ENCODE measurements at regions not wholly inside any gene's neighbourhood (a gene's known extent, or its start where the extent isn't known, plus 50 kb on each side); places are given as distances from the start of the nearest gene placed in this dataset.
"Not testable (repeated sequence)": the region's sequence is repeated elsewhere in the genome, so short reads cannot be mapped to it uniquely, and the experiment has no call there.

DNA sequence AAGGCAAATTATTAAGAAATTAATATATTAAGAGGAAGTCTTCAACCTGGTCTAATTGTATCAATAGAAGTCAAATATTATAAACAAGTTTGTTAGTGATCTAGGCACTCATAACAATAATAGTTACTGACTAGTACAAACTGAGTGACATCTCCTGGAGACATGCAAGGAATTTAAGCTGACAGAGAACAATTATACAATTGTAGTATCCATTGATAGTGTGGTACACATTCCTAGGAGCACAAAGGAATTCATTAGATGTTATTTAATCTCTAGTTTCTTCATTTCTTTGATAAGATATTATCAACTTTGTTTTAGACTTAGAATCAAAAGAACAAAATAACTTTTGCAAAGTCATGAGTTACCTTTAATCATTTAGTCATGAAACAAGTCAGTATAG is 1048.6 kb downstream of the PCDH7 start:
- no peak for DNase-seq (ENCODE audit: low read depth)

DNA sequence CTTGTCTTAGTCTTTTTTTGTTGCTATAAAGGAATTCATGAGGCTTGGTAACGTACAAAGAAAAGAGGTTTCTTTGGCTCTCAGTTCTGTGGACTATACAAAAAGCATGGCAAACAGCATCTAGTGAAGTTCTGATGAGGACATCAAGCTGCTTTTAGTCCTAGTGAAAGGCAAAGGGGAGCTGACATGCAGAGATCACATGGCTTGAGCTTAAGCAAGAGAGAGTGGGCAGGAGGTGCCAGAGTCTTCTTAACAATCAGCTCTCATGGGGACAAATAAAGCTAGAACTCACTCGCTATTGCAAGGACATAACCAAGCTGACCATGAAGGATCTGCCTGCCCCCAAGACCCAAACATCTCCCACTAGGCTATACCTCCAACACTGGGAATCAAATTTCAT is 1063.1 kb downstream of the PCDH7 start:
- no peak for DNase-seq (ENCODE audit: low read depth)

DNA sequence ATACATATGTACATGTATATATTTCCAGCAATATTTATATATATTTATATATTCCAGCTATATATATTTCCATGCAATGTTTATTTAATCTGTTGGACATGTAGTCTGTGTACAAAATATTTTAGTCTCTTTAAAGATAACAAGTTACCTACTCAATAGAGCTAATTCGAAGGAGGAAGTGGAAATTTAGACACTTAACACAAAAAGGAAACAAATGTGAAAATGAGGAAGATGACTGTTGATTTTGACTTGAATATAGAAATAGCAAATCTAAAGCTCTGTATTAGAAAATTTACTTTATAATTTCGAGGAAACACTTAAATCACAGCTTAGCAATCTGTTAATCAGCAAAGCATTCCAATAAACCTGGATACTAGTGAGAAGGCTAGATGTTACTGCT is 1064.4 kb downstream of the PCDH7 start:
- DNase-seq (ENCODE audit: low read depth) = no peak

DNA sequence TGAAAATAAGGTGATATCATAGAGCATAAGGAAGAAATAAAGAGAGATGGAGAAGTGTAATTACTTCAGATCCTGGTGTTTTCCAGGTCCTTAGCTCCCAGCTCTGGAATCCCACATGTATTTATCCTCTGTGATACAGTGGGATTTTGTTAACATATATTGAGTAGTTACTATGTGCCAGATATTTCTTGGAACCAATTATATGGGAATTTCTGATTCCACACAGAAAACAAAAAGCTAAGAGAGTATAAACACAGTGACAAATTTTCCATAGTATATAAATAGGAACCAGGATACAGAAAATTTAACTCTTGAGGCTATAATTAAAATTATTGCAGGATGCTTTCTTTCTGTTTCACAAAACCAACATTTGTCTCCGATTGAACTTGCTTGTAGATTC is 1067.5 kb downstream of the PCDH7 start:
- no peak for DNase-seq (ENCODE audit: low read depth)

DNA sequence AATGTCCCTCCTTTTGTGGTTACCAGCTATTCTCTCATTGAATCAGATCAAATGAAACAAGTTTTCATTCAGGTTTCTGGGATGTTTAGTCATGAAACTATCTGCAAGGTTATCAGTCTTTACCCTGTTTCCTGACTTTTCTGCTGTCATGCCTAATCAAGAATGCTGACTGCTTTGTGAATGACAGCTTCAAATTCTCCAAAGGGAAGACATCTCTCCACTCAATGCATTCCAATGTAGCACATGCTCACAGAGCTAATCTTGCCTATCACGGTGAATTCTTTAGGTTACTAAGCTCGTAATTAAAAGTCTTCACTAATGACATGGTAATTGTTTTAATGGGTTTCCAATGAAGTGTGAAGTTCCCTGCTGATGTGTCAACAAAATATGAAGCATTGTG is 1068.5 kb downstream of the PCDH7 start:
- no peak for DNase-seq (ENCODE audit: low read depth)

DNA sequence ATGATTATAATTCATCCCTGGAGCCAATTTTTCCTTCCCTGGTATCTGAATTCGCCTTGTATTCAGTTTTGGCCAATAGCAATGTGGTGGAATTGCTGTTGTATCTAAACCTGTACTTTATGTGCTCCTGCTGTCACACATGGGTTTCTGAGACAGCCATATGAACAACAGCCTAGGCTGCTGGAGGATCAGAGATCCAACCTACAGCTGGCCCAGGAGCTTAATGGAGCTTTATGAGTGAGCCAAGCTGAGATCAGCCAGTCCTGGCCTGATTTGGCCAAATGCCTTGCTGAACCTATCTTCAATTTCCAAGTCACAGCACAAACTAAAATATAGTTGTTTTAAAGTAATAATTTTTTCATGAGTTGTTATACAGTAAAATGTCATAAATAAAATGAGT is 1071.5 kb downstream of the PCDH7 start:
- DNase-seq (ENCODE audit: low read depth) = no peak

DNA sequence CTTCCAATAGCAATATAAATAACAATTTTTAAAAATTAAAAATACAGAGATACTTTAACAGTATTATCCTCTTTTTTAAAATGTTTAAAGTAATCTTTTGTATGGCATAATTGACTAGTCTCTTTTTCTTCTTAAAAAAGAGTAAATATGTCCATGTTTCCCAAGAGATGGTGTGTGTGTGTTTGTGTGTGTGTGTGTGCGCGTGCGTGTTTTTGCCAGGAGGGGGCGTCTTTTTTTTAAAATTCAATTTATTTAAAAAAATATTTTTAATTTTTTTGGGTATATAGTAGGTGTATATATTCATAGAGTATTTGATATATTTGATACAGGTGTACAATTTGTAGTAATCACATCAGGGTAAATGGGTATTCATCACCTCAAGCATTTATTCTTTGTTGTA is 1073.7 kb downstream of the PCDH7 start:
- no peak for DNase-seq (ENCODE audit: low read depth)

DNA sequence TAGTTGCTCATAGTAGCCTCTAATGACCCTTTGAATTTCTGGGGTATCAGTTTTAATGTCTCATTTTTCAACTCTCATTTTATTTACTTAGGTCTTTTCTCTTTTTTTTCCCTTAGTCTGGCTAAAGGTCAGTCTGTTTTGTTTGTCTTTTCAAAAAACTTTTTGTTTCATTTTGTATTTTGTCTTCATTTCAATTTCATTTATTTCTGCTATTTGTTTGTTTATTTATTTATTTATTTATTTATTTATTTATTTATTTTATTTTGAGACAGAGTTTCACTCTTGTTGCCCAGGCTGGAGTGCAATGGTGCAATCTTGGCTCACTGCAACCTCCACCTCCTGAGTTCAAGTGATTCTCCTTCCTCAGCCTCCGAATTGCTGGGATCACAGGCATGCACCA is 1076.9 kb downstream of the PCDH7 start:
- not testable (repeated sequence) for DNase-seq (ENCODE audit: low read depth)

DNA sequence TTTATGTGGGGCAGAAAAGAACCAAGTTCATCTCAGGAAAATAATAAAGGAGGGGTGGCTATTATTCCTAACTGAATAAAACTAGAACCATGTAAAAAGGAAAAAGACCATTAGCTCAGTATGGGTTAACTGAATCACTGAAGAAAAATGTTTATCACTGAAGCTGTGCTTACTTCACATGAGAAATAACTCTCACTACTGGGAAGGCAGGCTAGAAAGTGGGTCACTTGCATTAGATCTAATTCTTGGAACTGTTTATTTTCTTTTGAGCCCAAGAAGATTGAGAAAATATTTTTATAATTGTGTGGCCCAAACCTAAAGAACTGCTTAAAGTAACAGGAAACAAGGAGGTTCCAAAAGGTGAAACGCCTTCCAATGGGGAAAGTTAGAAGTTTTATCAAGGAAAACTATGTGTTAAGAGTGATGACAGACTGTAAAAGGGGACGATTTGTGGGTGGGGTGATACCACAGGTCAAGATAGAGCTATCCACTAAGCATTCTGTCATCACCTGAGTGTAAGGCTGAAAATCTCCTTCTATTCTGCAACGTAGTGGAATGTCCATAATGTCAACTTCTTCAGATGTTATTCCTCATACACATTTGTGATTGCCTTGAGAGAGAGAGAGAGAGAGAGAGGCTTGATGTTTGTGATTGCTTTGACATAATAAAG is 1083.5 kb downstream of the PCDH7 start:
- no peak for DNase-seq (ENCODE audit: low read depth)

DNA sequence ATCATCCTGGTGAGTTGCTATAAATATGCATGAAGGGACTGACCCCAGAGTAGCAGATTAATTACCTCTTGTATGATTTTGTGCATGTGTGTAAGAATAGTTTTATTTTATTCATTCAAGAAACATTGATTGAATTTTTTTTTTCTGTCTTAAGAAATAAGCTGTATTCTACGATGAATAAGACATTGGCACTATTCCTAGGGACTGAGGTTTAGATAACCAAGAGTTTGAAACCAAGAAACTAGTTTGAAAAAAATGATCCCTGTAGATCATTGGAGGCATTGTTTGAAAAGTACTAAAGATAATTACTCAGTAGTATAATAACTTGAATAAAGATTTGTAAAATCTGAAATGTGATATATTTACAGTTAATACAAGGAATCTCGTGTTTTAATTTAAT is 1086.9 kb downstream of the PCDH7 start:
- DNase-seq (ENCODE audit: low read depth) = no peak

DNA sequence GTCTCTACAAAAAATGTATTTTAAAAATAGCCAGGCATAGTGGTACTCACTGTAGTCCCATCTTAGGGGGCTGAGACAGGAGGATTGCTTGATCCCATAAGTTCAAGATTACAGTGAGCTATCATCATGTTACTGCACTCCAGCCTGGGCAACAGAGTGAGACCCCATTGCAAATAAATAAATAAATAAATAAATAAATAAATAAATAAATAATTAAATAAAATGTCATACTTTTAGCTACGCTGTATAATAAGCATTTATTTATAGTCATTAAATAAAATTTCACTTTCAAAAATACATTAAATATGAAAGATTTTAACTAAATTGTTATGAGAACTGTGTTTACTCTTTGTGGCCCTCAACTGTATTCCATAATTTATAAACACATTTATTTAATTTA is 1124.2 kb downstream of the PCDH7 start:
- no peak for DNase-seq (ENCODE audit: low read depth)

DNA sequence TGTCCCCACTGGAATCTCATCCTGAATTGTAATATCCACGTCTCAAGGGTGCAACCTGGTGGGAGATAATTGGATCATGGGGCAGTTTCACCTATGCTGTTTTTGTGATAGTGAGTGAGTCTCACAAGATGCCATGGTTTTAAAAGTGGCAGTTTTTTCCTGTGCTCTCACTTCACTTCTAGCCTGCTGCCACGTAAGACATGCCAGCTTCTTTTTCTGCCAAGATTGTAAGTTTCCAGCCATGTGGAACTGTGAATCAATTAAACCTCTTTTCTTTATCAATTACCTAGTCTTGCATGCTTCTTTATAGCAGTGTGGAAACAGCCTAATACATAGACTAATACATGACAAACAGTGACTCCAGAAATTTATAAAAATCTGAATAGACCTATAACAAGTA is 1131.8 kb downstream of the PCDH7 start:
- no peak for DNase-seq (ENCODE audit: low read depth)

DNA sequence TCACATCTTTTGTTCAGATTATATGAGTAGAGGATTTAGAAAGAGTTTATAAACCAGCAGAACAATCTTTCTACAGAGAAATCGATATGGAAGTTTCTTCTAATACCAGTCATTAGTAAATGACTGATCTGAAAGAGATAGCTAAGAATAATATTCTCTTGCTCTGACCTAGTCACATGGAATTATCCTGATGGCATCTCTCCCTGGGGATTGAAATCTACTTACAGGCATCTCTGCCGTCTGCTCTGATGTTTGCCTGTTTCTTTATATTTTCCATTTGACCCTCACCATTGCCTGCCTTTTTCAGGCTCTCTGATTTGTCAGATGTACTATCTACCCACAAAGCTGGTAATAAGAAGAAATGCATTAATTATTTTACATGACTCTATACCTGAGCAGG is 1157.3 kb downstream of the PCDH7 start:
- no peak for DNase-seq (ENCODE audit: low read depth)

DNA sequence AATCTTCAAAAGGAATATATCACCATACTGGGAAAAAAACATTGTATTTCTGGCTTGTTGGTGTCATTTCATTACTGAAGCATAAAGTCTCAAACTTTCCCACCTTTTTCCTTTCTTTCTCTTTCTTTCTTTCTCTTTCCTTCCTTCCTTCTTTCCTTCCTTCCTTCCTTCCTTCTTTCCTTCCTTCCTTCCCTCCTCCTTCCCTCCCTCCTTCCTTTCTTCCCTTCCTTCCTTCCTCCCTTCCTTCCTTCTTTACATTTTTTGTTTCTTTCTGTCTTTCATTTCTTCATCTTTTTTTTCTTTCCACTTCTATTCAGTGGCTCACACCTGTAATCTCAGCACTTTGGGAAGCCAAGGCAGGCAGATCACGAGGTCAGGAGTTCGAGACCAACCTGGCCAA is 1160.7 kb downstream of the PCDH7 start:
- not testable (repeated sequence) for DNase-seq (ENCODE audit: low read depth)

DNA sequence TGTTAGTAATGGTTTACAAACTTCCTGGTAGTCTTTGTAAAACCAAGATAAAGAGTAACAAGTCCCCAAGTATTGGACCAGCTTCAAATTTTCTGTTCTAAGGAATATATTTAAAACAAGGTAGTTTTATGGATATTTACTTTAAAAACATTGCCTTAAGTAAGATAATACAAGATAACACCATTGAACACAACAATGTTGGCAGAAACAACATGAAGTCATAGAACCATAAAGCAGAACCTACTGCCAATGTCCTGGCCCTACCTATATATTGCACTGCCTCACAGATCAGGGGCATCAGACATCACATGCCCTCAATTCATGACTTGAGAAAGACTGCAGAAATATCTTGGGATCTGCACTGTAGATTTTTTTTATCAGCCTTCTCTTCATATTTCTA is 1176.2 kb downstream of the PCDH7 start:
- DNase-seq (ENCODE audit: low read depth) = no peak

DNA sequence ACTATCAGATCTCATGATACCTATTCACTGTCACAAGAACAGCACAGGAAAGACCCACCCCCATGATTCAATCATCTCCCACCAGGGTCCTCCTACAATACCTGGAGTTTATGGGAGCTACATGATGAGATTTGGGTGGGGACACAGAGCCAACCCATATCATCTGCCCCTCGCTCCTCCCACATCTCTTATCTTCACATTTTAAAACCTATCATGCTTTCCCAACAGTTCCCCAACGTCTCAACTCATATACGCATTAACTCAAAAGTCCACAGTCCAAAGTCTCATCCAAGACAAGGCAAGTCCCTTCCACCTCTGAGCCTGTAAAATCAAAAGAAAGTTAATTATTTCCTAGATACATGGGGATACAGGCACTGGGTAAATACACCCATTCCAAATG is 1185.2 kb downstream of the PCDH7 start:
- no peak for DNase-seq (ENCODE audit: low read depth)

DNA sequence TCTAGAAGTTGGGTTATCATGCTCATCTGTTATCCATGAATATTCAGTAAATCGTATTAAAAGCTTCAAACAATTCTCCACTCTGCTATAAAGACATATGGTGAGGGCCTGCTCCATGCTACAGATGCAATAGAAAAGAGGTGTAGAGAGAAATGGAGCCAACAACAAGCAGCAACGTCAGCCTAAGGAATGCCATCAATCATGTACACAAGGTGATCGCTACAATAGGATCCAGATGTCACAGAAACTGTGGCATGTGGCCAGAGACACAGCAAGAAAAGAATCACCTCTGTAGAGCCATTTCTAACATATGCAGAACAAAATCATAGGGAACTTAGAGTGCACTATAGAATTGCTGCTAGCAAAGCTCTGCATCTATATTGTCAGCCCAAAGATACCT is 1188.1 kb downstream of the PCDH7 start:
- DNase-seq (ENCODE audit: low read depth) = no peak

DNA sequence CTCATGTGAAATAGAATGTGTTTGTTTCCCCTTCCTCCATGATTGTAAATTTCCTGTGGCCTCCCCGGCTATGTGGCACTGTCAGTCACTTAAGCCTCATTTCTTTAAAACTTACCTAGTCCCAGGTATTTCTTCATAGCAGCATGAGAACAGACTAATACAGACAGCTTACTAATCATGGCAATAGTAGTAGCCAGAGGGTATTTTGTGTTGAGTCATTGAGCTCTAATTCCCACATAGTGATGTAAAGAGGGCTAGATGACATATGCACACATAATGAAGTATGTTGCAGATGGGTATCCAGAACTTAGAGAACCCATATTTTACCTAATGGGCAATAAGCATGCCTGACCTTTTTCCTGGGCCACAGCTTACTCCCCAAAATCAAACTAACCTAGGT is 1197.2 kb downstream of the PCDH7 start:
- DNase-seq (ENCODE audit: low read depth) = no peak

DNA sequence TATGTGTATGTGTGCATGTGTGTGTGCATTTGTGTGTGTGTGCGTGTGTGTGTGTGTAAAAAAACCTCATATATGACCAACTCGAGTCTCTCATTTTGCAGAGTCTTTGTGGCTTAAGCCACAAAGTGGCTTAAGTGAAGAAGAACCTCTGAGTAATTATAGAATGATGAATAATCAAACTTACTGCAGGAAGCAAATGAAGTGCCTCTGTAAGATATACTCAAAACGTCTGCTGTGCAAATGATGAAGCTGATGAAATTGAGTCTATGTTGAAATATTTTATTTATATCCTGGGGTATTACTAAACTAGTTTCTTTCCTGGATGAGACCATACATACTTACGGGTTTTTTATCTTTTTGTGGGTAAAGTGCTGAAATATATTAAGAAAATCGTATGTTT is 1198.7 kb downstream of the PCDH7 start:
- DNase-seq (ENCODE audit: low read depth) = peak; percentile 50

DNA sequence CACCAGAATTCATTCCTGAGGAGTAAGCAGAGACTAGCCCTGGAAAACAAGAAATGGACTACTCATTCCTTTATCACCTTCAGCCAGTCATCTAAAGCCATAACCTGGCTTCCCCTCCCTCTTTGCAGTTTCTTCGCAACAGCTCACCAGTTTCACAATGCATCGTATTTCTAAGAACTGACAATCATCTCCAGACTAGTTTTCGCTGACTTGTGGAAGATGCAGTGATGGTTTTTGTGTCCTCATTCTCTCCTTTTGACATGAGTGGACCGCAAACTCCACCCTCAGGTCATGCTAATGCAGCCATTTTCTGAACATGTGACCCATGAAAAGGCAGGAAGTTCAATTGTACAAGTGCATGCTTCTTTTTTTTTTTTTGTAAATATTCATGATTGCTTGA is 1203.5 kb downstream of the PCDH7 start:
- no peak for DNase-seq (ENCODE audit: low read depth)

DNA sequence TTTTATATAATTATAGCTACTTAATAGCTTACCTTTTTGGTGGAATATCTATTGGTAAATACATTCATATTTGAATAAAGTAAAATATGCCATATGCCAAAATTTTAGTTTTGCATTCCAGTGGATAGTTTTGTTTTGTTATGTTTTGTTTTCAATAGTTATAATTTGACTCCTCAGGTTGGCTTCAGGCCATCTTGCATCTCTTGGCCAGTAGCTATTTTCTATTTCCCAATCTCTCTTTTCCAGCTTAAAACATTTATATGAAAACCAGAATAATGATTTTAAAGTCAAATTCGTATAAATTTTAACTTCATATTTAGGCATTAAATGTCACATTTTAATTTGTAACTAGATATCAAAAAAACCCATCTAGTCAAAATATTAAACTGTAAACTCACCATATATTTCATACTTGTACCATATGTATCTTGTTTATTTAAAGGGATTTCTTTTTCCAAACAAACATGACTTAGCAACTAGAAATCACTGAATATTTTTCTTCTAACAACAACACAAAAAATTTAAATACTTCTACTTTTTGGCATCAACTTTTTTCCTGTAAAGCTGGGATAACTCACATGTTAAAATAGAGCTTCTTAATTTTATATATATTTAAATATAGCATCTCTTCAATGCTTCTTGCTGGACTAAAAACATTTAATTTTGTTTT is 1209.6 kb downstream of the PCDH7 start:
- no peak for DNase-seq (ENCODE audit: low read depth)

DNA sequence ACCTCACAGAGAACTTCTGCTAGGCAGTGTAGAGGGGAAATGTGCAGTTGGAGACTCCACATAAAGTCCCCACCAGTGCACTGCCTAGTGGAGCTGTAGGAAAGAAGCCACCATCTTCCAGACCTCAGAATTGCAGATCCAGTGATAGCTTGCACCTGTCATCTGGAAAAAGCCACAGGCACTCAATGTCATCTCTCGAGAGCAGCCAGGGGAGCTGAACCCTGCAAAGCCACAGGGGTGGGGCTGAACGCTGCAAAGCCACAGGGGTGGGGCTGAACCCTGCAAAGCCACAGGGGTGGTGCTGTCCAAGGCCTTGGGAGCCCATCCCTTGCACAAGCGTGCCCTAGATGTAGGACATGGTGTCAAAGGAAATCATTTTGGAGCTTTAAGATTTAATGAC is 1226.3 kb downstream of the PCDH7 start:
- no peak for DNase-seq (ENCODE audit: low read depth)

DNA sequence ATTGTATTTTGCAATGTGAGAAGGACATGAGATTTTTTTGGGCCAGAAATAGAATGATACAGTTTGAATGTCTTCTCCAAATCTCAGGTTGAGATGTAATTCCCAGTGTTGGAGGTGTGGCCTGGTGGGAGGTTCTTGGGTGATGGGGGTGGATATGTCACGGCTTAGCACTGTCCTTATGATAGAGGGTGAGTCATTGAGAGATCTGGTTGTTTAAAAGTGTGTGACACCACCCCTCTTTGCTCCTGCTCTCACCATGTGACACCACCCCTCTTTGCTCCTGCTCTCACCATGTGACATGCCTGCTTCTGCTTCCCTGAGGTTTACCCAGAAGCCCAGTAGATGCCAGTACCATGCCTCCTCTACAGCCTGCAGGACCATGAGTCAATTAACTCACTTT is 1226.9 kb downstream of the PCDH7 start:
- no peak for DNase-seq (ENCODE audit: low read depth)

DNA sequence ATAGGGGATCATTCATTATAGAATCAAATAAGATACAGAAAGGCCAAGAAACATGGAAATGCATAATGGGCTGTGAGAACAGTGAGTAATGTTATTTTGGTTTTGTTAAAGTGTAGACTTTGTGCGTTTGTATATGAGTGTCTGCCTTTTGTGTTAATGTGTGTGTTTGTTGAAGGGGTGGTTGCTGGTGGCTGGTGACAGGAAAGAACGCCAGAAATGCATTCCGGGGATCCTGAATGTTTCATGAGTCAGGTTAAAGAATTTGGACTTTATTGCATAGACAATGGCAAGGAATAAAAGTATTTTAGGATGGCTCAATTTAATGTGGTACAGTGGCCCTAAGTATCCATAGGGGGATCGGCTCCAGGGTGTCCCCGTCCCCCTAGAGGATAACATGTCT is 1228.9 kb downstream of the PCDH7 start:
- DNase-seq (ENCODE audit: low read depth) = no peak

Data from HS-5 (cell line).